Vagina (tissue), 2 donors: ENCODE measurements at regions not wholly inside any gene's neighbourhood (a gene's known extent, or its start where the extent isn't known, plus 50 kb on each side); places are given as distances from the start of the nearest gene placed in this dataset.

Experiments
- DNase-seq, 2 donors: peaks; one replicate each; pipeline ENCODE4 v3.0.0-alpha.2; 2017; ENCODE audit errors: extremely low spot score in 2 of 2
- H3K27ac ChIP-seq: fragments of 200-600 bp; sonication (generic); one replicate; pipeline ENCODE4 v1.5.1; 2019
- H3K27me3 ChIP-seq: fragments of 200-600 bp; sonication (generic); one replicate; pipeline ENCODE4 v1.5.1; 2019
- H3K36me3 ChIP-seq, 2 donors: fragments of 200-600 bp; sonication (generic); one replicate each; pipeline ENCODE4 v1.5.1; 2017 to 2019
- H3K4me1 ChIP-seq: fragments of 200-600 bp; sonication (generic); one replicate; pipeline ENCODE4 v1.5.1; 2019
- H3K4me3 ChIP-seq, 2 donors: fragments of 200-600 bp; sonication (generic); 1 replicate in 1 of 2; 2 replicates in 1 of 2; pipeline ENCODE4 v1.5.1; 2016 to 2019
- H3K9me3 ChIP-seq: fragments of 200-600 bp; sonication (generic); one replicate; pipeline ENCODE4 v1.5.1; 2019
- POLR2A ChIP-seq, 2 donors: fragments of 450-650 bp; IDR thresholded peaks; one replicate each; pipeline ENCODE4 v1.6.1; 2017; ENCODE audit warnings: antibody characterized with exemption in 2 of 2, mild to moderate bottlenecking in 2 of 2, moderate library complexity in 2 of 2
- POLR2AphosphoS5 ChIP-seq, 2 donors: sonication (generic); formaldehyde crosslinking; IDR thresholded peaks; one replicate each; pipeline ENCODE4 v1.9.0; 2017; ENCODE audit warnings: antibody characterized with exemption in 2 of 2, mild to moderate bottlenecking in 2 of 2, low read depth in 1 of 2; ENCODE audit not compliant: insufficient read depth in 1 of 2
- intact Hi-C: fragments of 100-400 bp; cut with DNase I; formaldehyde crosslinking; loops from one replicate; pipeline ENCODE4 v1.15.1; 2023
- TF ChIP-seq, protein P1 (sequence below), 3 experiments: fragments of 450-650 bp in 2 of 3; fragments of 200-600 bp in 1 of 3; sonication (generic) in 1 of 3; IDR thresholded peaks; one replicate each; pipeline ENCODE4 v1.5.1; 2017 to 2019; ENCODE audit warnings: antibody characterized with exemption in 3 of 3, mild to moderate bottlenecking in 2 of 3, moderate library complexity in 2 of 3

DNA sequence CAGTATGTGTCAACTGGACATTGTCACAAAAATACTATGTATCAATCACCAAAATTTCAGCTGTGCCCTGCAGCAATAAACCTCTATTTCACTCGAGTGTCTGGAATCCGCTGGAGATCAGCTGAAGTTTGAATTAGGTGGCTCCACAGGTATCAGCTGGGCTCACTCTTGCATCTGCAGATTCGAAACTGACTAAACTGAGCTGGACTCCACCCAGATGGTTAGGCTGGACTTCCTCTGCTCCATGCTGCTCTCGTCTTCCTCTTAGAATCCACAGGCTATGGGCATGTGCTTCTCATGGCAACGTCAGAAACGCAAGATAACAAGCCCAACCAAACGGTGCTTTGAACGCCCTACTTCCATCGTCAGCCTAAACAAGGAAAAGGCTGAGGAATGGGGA is 565.3 kb upstream of the ROBO2 start:
- Histone ChIP-seq H3K27me3 (no peaks in the 10 kb centered on the region), H3K4me1 (no peaks in the 10 kb centered on the region), H3K27ac (no peak overlapping the region), H3K9me3 (no peaks in the 10 kb centered on the region), H3K36me3 (no peaks in the 10 kb centered on the region), H3K4me3 (no peak overlapping the region)
- DNase-seq: no peak
- TF ChIP-seq POLR2AphosphoS5 (IDR thresholded peaks at IDR 0.05; ENCODE audit: insufficient read depth in 1 of 2, low read depth in 1 of 2) (no peak), POLR2A (IDR thresholded peaks at IDR 0.05) (no peak)
- TF ChIP-seq, protein P1, sequence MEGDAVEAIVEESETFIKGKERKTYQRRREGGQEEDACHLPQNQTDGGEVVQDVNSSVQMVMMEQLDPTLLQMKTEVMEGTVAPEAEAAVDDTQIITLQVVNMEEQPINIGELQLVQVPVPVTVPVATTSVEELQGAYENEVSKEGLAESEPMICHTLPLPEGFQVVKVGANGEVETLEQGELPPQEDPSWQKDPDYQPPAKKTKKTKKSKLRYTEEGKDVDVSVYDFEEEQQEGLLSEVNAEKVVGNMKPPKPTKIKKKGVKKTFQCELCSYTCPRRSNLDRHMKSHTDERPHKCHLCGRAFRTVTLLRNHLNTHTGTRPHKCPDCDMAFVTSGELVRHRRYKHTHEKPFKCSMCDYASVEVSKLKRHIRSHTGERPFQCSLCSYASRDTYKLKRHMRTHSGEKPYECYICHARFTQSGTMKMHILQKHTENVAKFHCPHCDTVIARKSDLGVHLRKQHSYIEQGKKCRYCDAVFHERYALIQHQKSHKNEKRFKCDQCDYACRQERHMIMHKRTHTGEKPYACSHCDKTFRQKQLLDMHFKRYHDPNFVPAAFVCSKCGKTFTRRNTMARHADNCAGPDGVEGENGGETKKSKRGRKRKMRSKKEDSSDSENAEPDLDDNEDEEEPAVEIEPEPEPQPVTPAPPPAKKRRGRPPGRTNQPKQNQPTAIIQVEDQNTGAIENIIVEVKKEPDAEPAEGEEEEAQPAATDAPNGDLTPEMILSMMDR (IDR thresholded peaks at IDR 0.05): no peak
- intact Hi-C loops: no loop called here

GRCh38 chr3:76479161-76479650 is 560.7 kb upstream of the ROBO2 start:
- DNase-seq: no peak
- no peaks in the 10 kb centered on the region for H3K36me3 ChIP-seq
- H3K4me3 ChIP-seq: no peak overlapping the region
- no peaks in the 10 kb centered on the region for H3K4me1 ChIP-seq
- TF ChIP-seq POLR2AphosphoS5 (IDR thresholded peaks at IDR 0.05; ENCODE audit: insufficient read depth in 1 of 2, low read depth in 1 of 2): no peak
- TF ChIP-seq, protein P1 (IDR thresholded peaks at IDR 0.05): no peak
- H3K27ac ChIP-seq: no peak overlapping the region
- intact Hi-C loops: no loop called here
- H3K9me3 ChIP-seq: no peaks in the 10 kb centered on the region
- no peaks in the 10 kb centered on the region for H3K27me3 ChIP-seq

DNA sequence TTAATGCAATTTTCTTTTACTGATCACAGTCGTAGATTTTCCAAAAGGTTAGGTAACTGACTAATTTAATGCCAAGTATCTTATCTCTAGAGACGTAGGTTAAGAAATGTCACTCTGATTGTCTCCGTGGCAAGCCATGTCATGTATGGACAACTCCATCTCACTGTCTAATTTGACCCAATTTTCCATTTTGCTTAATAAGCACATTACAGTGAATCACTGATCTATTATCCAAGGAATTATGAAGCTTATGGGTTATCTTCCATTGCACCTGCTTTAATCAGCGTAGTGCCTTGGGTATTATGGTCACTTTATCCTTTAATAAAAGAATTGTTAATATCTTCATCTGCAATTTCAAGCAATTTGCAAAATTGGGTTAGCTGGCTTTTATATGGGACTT is 557.4 kb upstream of the ROBO2 start:
- no peaks in the 10 kb centered on the region for H3K9me3 ChIP-seq
- TF ChIP-seq POLR2AphosphoS5 (IDR thresholded peaks at IDR 0.05; ENCODE audit: insufficient read depth in 1 of 2, low read depth in 1 of 2) (no peak), POLR2A (IDR thresholded peaks at IDR 0.05) (no peak)
- TF ChIP-seq, protein P1 (IDR thresholded peaks at IDR 0.05): no peak
- no peaks in the 10 kb centered on the region for H3K36me3 ChIP-seq
- intact Hi-C loops: no loop called here
- H3K4me3 ChIP-seq: no peak overlapping the region
- no peak overlapping the region for H3K27ac ChIP-seq
- no peak for DNase-seq
- H3K27me3 ChIP-seq: no peaks in the 10 kb centered on the region
- H3K4me1 ChIP-seq: no peaks in the 10 kb centered on the region

GRCh38 chr3:76487446-76487845 is 552.5 kb upstream of the ROBO2 start:
- H3K36me3 ChIP-seq: no peaks in the 10 kb centered on the region
- intact Hi-C loops: no loop called here
- no peak overlapping the region for H3K4me3 ChIP-seq
- DNase-seq: no peak
- no peaks in the 10 kb centered on the region for H3K4me1 ChIP-seq
- TF ChIP-seq, protein P1 (IDR thresholded peaks at IDR 0.05): no peak
- TF ChIP-seq POLR2A (IDR thresholded peaks at IDR 0.05) (no peak), POLR2AphosphoS5 (IDR thresholded peaks at IDR 0.05; ENCODE audit: insufficient read depth in 1 of 2, low read depth in 1 of 2) (no peak)
- H3K27ac ChIP-seq: no peak overlapping the region
- H3K27me3 ChIP-seq: no peaks in the 10 kb centered on the region
- H3K9me3 ChIP-seq: no peaks in the 10 kb centered on the region

- no peak for TF ChIP-seq POLR2A (IDR thresholded peaks at IDR 0.05)
- TF ChIP-seq, protein P1 (IDR thresholded peaks at IDR 0.05): no peak
- no peak for TF ChIP-seq POLR2AphosphoS5 (IDR thresholded peaks at IDR 0.05; ENCODE audit: insufficient read depth in 1 of 2, low read depth in 1 of 2)
- intact Hi-C loops: no loop called here
These were observed 549.8 kb upstream of the ROBO2 start for GRCh38 chr3:76490064-76490463.

More at GRCh38 chr3:76490064-76490463, 549.8 kb upstream of the ROBO2 start:
- no peak overlapping the region for H3K27ac ChIP-seq
- H3K27me3 ChIP-seq: no peaks in the 10 kb centered on the region
- no peaks in the 10 kb centered on the region for H3K4me1 ChIP-seq
- H3K36me3 ChIP-seq: no peaks in the 10 kb centered on the region
- no peaks in the 10 kb centered on the region for H3K9me3 ChIP-seq
- H3K4me3 ChIP-seq: no peak overlapping the region
- no peak for DNase-seq
